Muscle layer of duodenum (tissue), 2 donors: ENCODE measurements at regions not wholly inside any gene's neighbourhood (a gene's known extent, or its start where the extent isn't known, plus 50 kb on each side); places are given as distances from the start of the nearest gene placed in this dataset.
"Not testable (repeated sequence)": the region's sequence is repeated elsewhere in the genome, so short reads cannot be mapped to it uniquely, and the experiment has no call there.

Experiments
- H3K27ac ChIP-seq: one replicate; pipeline ENCODE4 v1.7.0; 2013; ENCODE audit warnings: mild to moderate bottlenecking, low read length
- H3K27me3 ChIP-seq: one replicate; pipeline ENCODE4 v1.7.0; 2013; ENCODE audit warnings: low read depth, mild to moderate bottlenecking, control low read depth, low read length
- H3K36me3 ChIP-seq, 2 donors: one replicate each; pipeline ENCODE4 v1.7.0; 2013; ENCODE audit warnings: low read length in 2 of 2, control low read depth in 1 of 2, mild to moderate bottlenecking in 1 of 2; ENCODE audit not compliant: insufficient read depth in 2 of 2, control insufficient read depth in 1 of 2
- H3K4me1 ChIP-seq, 2 donors: one replicate each; pipeline ENCODE4 v1.7.0; 2013; ENCODE audit warnings: low read length in 2 of 2, mild to moderate bottlenecking in 2 of 2, control low read depth in 1 of 2, moderate library complexity in 1 of 2; ENCODE audit not compliant: insufficient read depth in 2 of 2, control insufficient read depth in 1 of 2
- H3K4me3 ChIP-seq, 2 donors: one replicate each; pipeline ENCODE4 v1.7.0; 2013; ENCODE audit warnings: low read length in 2 of 2, low read depth in 1 of 2, mild to moderate bottlenecking in 1 of 2
- H3K9me3 ChIP-seq, 2 donors: one replicate each; pipeline ENCODE4 v1.7.0; 2013; ENCODE audit warnings: low read length in 2 of 2, control low read depth in 1 of 2, mild to moderate bottlenecking in 1 of 2; ENCODE audit not compliant: control insufficient read depth in 1 of 2
- donor health status: healthy.

- H3K9me3 ChIP-seq, H3K4me1 ChIP-seq, H3K27me3 ChIP-seq, H3K27ac ChIP-seq, H3K36me3 ChIP-seq, H3K4me3 ChIP-seq: not testable (repeated sequence)
Observed at GRCh38 chr17:30719131-30719973, 105.1 kb downstream of the CRLF3 start.

GRCh38 chr17:30718691-30719090 lies 105.8 kb downstream of the CRLF3 start:
- not testable (repeated sequence) for H3K27ac ChIP-seq, H3K27me3 ChIP-seq, H3K9me3 ChIP-seq, H3K36me3 ChIP-seq, H3K4me1 ChIP-seq, H3K4me3 ChIP-seq

GRCh38 chr17:30718099-30718447 lies 106.4 kb downstream of the CRLF3 start:
- H3K4me3 ChIP-seq, H3K9me3 ChIP-seq, H3K4me1 ChIP-seq, H3K36me3 ChIP-seq, H3K27ac ChIP-seq, H3K27me3 ChIP-seq: not testable (repeated sequence)

GRCh38 chr17:30717291-30718098 lies 107.0 kb downstream of the CRLF3 start:
- H3K4me1 ChIP-seq, result peaks cover 0 to 5% of the 10 kb centered on the region in 2 donors
- no peaks in the 10 kb centered on the region for H3K27me3 ChIP-seq
- no peak overlapping the region for H3K27ac ChIP-seq
- no peaks in the 10 kb centered on the region for H3K36me3 ChIP-seq
- H3K4me3 ChIP-seq, result no peak overlapping the region
- H3K9me3 ChIP-seq, result no peaks in the 10 kb centered on the region

- Histone ChIP-seq H3K9me3 (no peaks in the 10 kb centered on the region), H3K27me3 (no peaks in the 10 kb centered on the region), H3K36me3 (no peaks in the 10 kb centered on the region), H3K27ac (no peak overlapping the region), H3K4me1 (peaks cover 0 to 5% of the 10 kb centered on the region in 2 donors), H3K4me3 (no peak overlapping the region)
Observed at GRCh38 chr17:30716461-30717290, 107.8 kb downstream of the CRLF3 start.

- H3K9me3 ChIP-seq, H3K4me1 ChIP-seq, H3K4me3 ChIP-seq, H3K27ac ChIP-seq, H3K27me3 ChIP-seq, H3K36me3 ChIP-seq: not testable (repeated sequence)
Observed at GRCh38 chr17:30714825-30715622, 109.5 kb downstream of the CRLF3 start.

- H3K27me3 ChIP-seq, H3K9me3 ChIP-seq, H3K4me3 ChIP-seq, H3K27ac ChIP-seq, H3K36me3 ChIP-seq, H3K4me1 ChIP-seq: not testable (repeated sequence)
Observed at GRCh38 chr17:30713805-30714204, 110.7 kb downstream of the CRLF3 start.

GRCh38 chr17:30712859-30713258 lies 111.6 kb downstream of the CRLF3 start:
- H3K27ac ChIP-seq, H3K4me3 ChIP-seq, H3K36me3 ChIP-seq, H3K27me3 ChIP-seq, H3K9me3 ChIP-seq, H3K4me1 ChIP-seq: not testable (repeated sequence)

- H3K27ac ChIP-seq, H3K9me3 ChIP-seq, H3K4me1 ChIP-seq, H3K27me3 ChIP-seq, H3K4me3 ChIP-seq, H3K36me3 ChIP-seq: not testable (repeated sequence)
Observed at GRCh38 chr17:30711626-30712507, 112.6 kb downstream of the CRLF3 start.

- H3K36me3 ChIP-seq, H3K9me3 ChIP-seq, H3K27ac ChIP-seq, H3K27me3 ChIP-seq, H3K4me1 ChIP-seq, H3K4me3 ChIP-seq: not testable (repeated sequence)
Observed at GRCh38 chr17:30711176-30711575, 113.3 kb downstream of the CRLF3 start.
